Keratinocyte (primary cell): ENCODE measurements at regions not wholly inside any gene's neighbourhood (a gene's known extent, or its start where the extent isn't known, plus 50 kb on each side); places are given as distances from the start of the nearest gene placed in this dataset.

Source experiments
- DNase-seq: peaks from one replicate; pipeline ENCODE4 v3.0.0-alpha.2; 2011; ENCODE audit warnings: low read depth, missing footprints, low spot score
- FAIRE-seq: peaks from 2 replicates; lab custom pipeline; 2011; peaks lifted over from hg19 to GRCh38; lab: Jason Lieb, UNC
- H2AFZ ChIP-seq: 2 replicates; pipeline ENCODE4 v1.6.0; 2012; ENCODE audit warnings: low read length, control low read depth, inconsistent platforms; ENCODE audit not compliant: control insufficient read depth
- H3K27ac ChIP-seq: 2 replicates; pipeline ENCODE4 v1.5.1; 2011; ENCODE audit warnings: low read length; ENCODE audit not compliant: control insufficient read depth, insufficient read depth
- H3K27me3 ChIP-seq: 3 replicates; pipeline ENCODE4 v1.6.0; 2011; ENCODE audit warnings: low read length; ENCODE audit not compliant: control insufficient read depth, insufficient read depth; ENCODE audit errors: extremely low read depth
- H3K36me3 ChIP-seq, 2 experiments: 2 replicates in 1 of 2; 3 replicates in 1 of 2; pipeline ENCODE4 v1.5.1; 2011; ENCODE audit warnings: low read length in 2 of 2, mild to moderate bottlenecking in 1 of 2; ENCODE audit not compliant: control insufficient read depth in 2 of 2, insufficient read depth in 2 of 2; ENCODE audit errors: extremely low read depth in 1 of 2
- H3K4me1 ChIP-seq: 3 replicates; pipeline ENCODE4 v1.5.1; 2011; ENCODE audit warnings: low read length; ENCODE audit not compliant: control insufficient read depth, insufficient read depth; ENCODE audit errors: extremely low read depth
- H3K4me2 ChIP-seq: 3 replicates; pipeline ENCODE4 v1.6.0; 2011; ENCODE audit warnings: low read depth, low read length; ENCODE audit not compliant: control insufficient read depth, insufficient read depth; ENCODE audit errors: extremely low read depth
- H3K4me3 ChIP-seq, 3 experiments: fragments of 200-600 bp in 1 of 3; sonication (generic) in 1 of 3; 2 replicates in 2 of 3; 3 replicates in 1 of 3; pipeline ENCODE4 v1.5.1; 2011 to 2016; ENCODE audit warnings: low read length in 3 of 3, mild to moderate bottlenecking in 3 of 3, control low read depth in 2 of 3, inconsistent platforms in 1 of 3, low read depth in 1 of 3, mixed read lengths in 1 of 3, mixed run types in 1 of 3, moderate library complexity in 1 of 3; ENCODE audit not compliant: control insufficient read depth in 2 of 3, insufficient read depth in 2 of 3; ENCODE audit errors: extremely low read depth in 1 of 3
- H3K79me2 ChIP-seq: 2 replicates; pipeline ENCODE4 v1.6.0; 2012; ENCODE audit warnings: low read length; ENCODE audit not compliant: control insufficient read depth, insufficient read depth
- H3K9ac ChIP-seq: 3 replicates; pipeline ENCODE4 v1.6.0; 2011; ENCODE audit warnings: low read length; ENCODE audit not compliant: control insufficient read depth, insufficient read depth; ENCODE audit errors: extremely low read depth
- H3K9me1 ChIP-seq: 3 replicates; pipeline ENCODE4 v1.6.0; 2011; ENCODE audit warnings: low read length; ENCODE audit not compliant: control insufficient read depth, insufficient read depth; ENCODE audit errors: extremely low read depth
- H3K9me3 ChIP-seq: 2 replicates; pipeline ENCODE4 v1.5.1; 2012; ENCODE audit warnings: low read depth, low read length; ENCODE audit not compliant: control insufficient read depth
- H4K20me1 ChIP-seq: 3 replicates; pipeline ENCODE4 v1.6.0; 2011; ENCODE audit warnings: low read length; ENCODE audit not compliant: control insufficient read depth, insufficient read depth; ENCODE audit errors: extremely low read depth
- EZH2 ChIP-seq: IDR thresholded peaks from one replicate; pipeline ENCODE4 v1.6.1; 2012; ENCODE audit warnings: inconsistent platforms, mild to moderate bottlenecking, low read length, moderate library complexity
- dilution Hi-C: fragments of 300-500 bp; cut with MboI; formaldehyde crosslinking; loops from one replicate; pipeline ENCODE4 v1.7.0; 2020; ENCODE audit warnings: low sequenced_read_pairs; ENCODE audit not compliant: extremely low pct_ligation_motif_present
- TF ChIP-seq, protein P1 (sequence below), 3 experiments: IDR thresholded peaks in 1 of 3; conservative IDR thresholded peaks in 1 of 3; optimal IDR thresholded peaks in 1 of 3; 2 replicates in 2 of 3; 3 replicates in 1 of 3; pipeline versions ENCODE3 to v1.5.1; 2011; ENCODE audit warnings: low read length in 3 of 3, mild to moderate bottlenecking in 3 of 3, moderate library complexity in 2 of 3, control low read depth in 1 of 3, inconsistent platforms in 1 of 3; ENCODE audit not compliant: insufficient read depth in 2 of 3; ENCODE audit errors: extremely low read depth in 1 of 3

DNA sequence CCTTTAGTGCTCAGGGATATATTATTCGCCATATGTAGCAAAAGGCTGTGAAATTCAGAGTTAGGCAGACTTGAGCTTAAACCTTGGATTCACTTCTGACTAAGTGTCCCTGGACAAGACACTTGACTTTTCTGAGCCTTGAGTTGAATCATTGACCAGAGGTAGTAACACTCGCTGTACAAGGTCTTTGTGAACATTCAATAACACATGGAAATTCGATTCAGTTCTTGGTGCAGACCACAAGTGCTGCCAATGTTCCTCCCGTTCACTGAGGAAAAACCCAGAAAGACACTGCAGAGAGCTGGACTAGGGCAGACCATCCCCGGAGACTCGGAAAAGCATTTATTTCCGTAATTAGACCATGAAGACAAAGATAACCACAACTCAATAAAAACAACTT lies 901.4 kb downstream of the AACS start:
- H3K36me3 ChIP-seq = no peaks in the 10 kb centered on the region
- no peaks in the 10 kb centered on the region for H3K4me1 ChIP-seq
- no peaks in the 10 kb centered on the region for H4K20me1 ChIP-seq
- no peak for TF ChIP-seq EZH2
- TF ChIP-seq, protein P1, sequence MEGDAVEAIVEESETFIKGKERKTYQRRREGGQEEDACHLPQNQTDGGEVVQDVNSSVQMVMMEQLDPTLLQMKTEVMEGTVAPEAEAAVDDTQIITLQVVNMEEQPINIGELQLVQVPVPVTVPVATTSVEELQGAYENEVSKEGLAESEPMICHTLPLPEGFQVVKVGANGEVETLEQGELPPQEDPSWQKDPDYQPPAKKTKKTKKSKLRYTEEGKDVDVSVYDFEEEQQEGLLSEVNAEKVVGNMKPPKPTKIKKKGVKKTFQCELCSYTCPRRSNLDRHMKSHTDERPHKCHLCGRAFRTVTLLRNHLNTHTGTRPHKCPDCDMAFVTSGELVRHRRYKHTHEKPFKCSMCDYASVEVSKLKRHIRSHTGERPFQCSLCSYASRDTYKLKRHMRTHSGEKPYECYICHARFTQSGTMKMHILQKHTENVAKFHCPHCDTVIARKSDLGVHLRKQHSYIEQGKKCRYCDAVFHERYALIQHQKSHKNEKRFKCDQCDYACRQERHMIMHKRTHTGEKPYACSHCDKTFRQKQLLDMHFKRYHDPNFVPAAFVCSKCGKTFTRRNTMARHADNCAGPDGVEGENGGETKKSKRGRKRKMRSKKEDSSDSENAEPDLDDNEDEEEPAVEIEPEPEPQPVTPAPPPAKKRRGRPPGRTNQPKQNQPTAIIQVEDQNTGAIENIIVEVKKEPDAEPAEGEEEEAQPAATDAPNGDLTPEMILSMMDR (optimal IDR thresholded peaks at IDR 0.05 in 1 of 3, IDR thresholded peaks at IDR 0.05 in 1 of 3, conservative IDR thresholded peaks at IDR 0.05 in 1 of 3; ENCODE audit: extremely low read depth in 1 of 3, insufficient read depth in 2 of 3, low read length in 3 of 3) = no peak
- no peak overlapping the region for H3K9ac ChIP-seq
- H2AFZ ChIP-seq = no peak overlapping the region
- H3K4me3 ChIP-seq = no peak overlapping the region
- FAIRE-seq (no peak), DNase-seq (no peak)
- H3K9me1 ChIP-seq = no peaks in the 10 kb centered on the region
- H3K27ac ChIP-seq = no peak overlapping the region
- peaks cover 2% of the 10 kb centered on the region for H3K9me3 ChIP-seq
- H3K4me2 ChIP-seq = no peak overlapping the region
- dilution Hi-C loops = no loop called here
- no peaks in the 10 kb centered on the region for H3K27me3 ChIP-seq
- no peaks in the 10 kb centered on the region for H3K79me2 ChIP-seq

DNA sequence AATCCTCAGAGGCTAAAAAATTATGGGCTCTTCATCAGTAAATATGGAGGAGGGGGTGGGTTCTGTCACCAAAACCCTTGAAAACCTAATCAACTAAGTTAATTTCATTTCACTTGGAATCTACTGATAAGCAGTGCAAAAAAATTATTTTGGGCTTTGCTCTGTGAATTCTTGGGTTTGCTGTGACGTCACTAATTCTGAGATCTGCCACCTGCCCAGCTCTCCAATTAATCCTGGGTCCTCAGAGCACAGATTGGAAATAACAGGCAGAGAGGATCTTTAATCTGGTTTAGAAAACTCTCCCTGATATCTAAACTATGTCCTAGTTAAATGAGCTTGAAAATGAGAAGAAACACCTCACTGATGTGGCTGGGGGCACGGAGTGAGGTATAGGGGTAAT lies 903.2 kb downstream of the AACS start:
- no peak overlapping the region for H3K27ac ChIP-seq
- H3K4me3 ChIP-seq = no peak overlapping the region
- no peak for FAIRE-seq
- H3K9ac ChIP-seq = no peak overlapping the region
- dilution Hi-C loops = no loop called here
- no peaks in the 10 kb centered on the region for H3K36me3 ChIP-seq
- H2AFZ ChIP-seq = no peak overlapping the region
- TF ChIP-seq EZH2 = no peak
- TF ChIP-seq, protein P1 (optimal IDR thresholded peaks at IDR 0.05 in 1 of 3, IDR thresholded peaks at IDR 0.05 in 1 of 3, conservative IDR thresholded peaks at IDR 0.05 in 1 of 3; ENCODE audit: extremely low read depth in 1 of 3, insufficient read depth in 2 of 3, low read length in 3 of 3) = no peak
- peaks cover 2% of the 10 kb centered on the region for H3K9me3 ChIP-seq
- no peak overlapping the region for H3K4me2 ChIP-seq
- H3K4me1 ChIP-seq = no peaks in the 10 kb centered on the region
- no peaks in the 10 kb centered on the region for H4K20me1 ChIP-seq
- no peak for DNase-seq
- no peaks in the 10 kb centered on the region for H3K9me1 ChIP-seq
- H3K79me2 ChIP-seq = no peaks in the 10 kb centered on the region
- H3K27me3 ChIP-seq = no peaks in the 10 kb centered on the region
